Endothelial cell (in vitro differentiated cells): ENCODE measurements at regions not wholly inside any gene's neighbourhood (a gene's known extent, or its start where the extent isn't known, plus 50 kb on each side); places are given as distances from the start of the nearest gene placed in this dataset.

Source experiments
- DNase-seq: peaks from one replicate; pipeline ENCODE4 v3.0.0; 2021; ENCODE audit warnings: low spot score
- H3K27ac Mint-ChIP-seq: one replicate; pipeline ENCODE4 v1.8.0; 2021; ENCODE audit warnings: mixed read lengths, inconsistent platforms; ENCODE audit not compliant: unreplicated experiment
- H3K27me3 Mint-ChIP-seq: one replicate; pipeline ENCODE4 v1.8.0; 2021; ENCODE audit warnings: mild to moderate bottlenecking, moderate library complexity, mixed read lengths, inconsistent platforms; ENCODE audit not compliant: unreplicated experiment
- H3K36me3 Mint-ChIP-seq: one replicate; pipeline ENCODE4 v1.8.0; 2021; ENCODE audit warnings: mild to moderate bottlenecking, low read depth, mixed read lengths, inconsistent platforms; ENCODE audit not compliant: unreplicated experiment
- H3K4me1 Mint-ChIP-seq: one replicate; pipeline ENCODE4 v1.8.0; 2021; ENCODE audit warnings: mild to moderate bottlenecking, mixed read lengths, inconsistent platforms; ENCODE audit not compliant: unreplicated experiment
- H3K4me3 Mint-ChIP-seq: one replicate; pipeline ENCODE4 v1.8.0; 2021; ENCODE audit warnings: mild to moderate bottlenecking, mixed read lengths, inconsistent platforms; ENCODE audit not compliant: unreplicated experiment
- H3K9me3 Mint-ChIP-seq: one replicate; pipeline ENCODE4 v1.8.0; 2021; ENCODE audit warnings: mixed read lengths, inconsistent platforms; ENCODE audit not compliant: unreplicated experiment
- TF ChIP-seq, protein P1 (sequence below): fragments of 200-600 bp; sonication (generic); IDR thresholded peaks from one replicate; pipeline ENCODE4 v1.5.0; 2021; ENCODE audit warnings: antibody characterized with exemption; ENCODE audit not compliant: unreplicated experiment

- DNase-seq = no peak
- H3K36me3 Mint-ChIP-seq = no peaks in the 10 kb centered on the region
- H3K4me3 Mint-ChIP-seq = no peak overlapping the region
- H3K27ac Mint-ChIP-seq = no peak overlapping the region
- TF ChIP-seq, protein P1, sequence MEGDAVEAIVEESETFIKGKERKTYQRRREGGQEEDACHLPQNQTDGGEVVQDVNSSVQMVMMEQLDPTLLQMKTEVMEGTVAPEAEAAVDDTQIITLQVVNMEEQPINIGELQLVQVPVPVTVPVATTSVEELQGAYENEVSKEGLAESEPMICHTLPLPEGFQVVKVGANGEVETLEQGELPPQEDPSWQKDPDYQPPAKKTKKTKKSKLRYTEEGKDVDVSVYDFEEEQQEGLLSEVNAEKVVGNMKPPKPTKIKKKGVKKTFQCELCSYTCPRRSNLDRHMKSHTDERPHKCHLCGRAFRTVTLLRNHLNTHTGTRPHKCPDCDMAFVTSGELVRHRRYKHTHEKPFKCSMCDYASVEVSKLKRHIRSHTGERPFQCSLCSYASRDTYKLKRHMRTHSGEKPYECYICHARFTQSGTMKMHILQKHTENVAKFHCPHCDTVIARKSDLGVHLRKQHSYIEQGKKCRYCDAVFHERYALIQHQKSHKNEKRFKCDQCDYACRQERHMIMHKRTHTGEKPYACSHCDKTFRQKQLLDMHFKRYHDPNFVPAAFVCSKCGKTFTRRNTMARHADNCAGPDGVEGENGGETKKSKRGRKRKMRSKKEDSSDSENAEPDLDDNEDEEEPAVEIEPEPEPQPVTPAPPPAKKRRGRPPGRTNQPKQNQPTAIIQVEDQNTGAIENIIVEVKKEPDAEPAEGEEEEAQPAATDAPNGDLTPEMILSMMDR = no peak
- no peaks in the 10 kb centered on the region for H3K9me3 Mint-ChIP-seq
- peaks cover 7% of the 10 kb centered on the region for H3K4me1 Mint-ChIP-seq
- no peaks in the 10 kb centered on the region for H3K27me3 Mint-ChIP-seq
These were observed 72.0 kb upstream of the ANK3 start for GRCh38 chr10:60461688-60462087.

GRCh38 chr10:60459701-60460457 is 70.2 kb upstream of the ANK3 start:
- no peak for DNase-seq
- Mint-ChIP-seq H3K4me3 (no peak overlapping the region), H3K4me1 (peaks cover 7% of the 10 kb centered on the region), H3K27me3 (no peaks in the 10 kb centered on the region), H3K36me3 (no peaks in the 10 kb centered on the region), H3K9me3 (no peaks in the 10 kb centered on the region), H3K27ac (no peak overlapping the region)
- TF ChIP-seq, protein P1 = no peak

DNA sequence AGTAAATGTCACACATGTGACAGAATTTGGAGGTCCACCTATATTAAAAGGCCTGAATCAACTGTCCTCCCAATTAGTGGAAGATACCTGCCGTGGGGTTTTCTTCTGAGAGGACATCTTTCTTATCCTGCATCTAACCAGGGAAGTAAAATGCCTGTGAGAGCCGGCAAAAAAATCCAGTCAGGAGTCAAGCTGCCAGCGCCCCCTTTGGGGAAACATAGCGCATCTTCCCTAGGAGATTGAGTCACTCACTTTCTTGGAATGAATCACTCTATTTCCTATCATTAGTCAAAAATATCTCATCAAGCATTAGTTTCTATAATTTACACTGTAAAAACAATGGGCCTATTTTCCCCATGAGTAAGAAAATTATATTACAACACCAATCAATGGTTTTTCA is 66.4 kb upstream of the ANK3 start:
- Mint-ChIP-seq H3K4me1 (peaks cover 14% of the 10 kb centered on the region), H3K36me3 (no peaks in the 10 kb centered on the region), H3K27ac (no peak overlapping the region), H3K27me3 (no peaks in the 10 kb centered on the region), H3K9me3 (no peaks in the 10 kb centered on the region), H3K4me3 (no peak overlapping the region)
- DNase-seq = peak; percentile 18
- TF ChIP-seq, protein P1 = no peak

- peak; percentile 7 for DNase-seq
- Mint-ChIP-seq H3K9me3 (no peaks in the 10 kb centered on the region), H3K36me3 (no peaks in the 10 kb centered on the region), H3K4me1 (peaks cover 19% of the 10 kb centered on the region), H3K4me3 (no peak overlapping the region), H3K27me3 (peaks cover 3% of the 10 kb centered on the region), H3K27ac (peak overlapping the region; percentile 33)
- TF ChIP-seq, protein P1 = no peak
These were observed 64.7 kb upstream of the ANK3 start for GRCh38 chr10:60454336-60454735.

GRCh38 chr10:60453036-60453435 is 63.4 kb upstream of the ANK3 start:
- DNase-seq = no peak
- no peak overlapping the region for H3K4me3 Mint-ChIP-seq
- H3K36me3 Mint-ChIP-seq = no peaks in the 10 kb centered on the region
- no peaks in the 10 kb centered on the region for H3K9me3 Mint-ChIP-seq
- peaks cover 19% of the 10 kb centered on the region for H3K4me1 Mint-ChIP-seq
- TF ChIP-seq, protein P1 = no peak
- H3K27me3 Mint-ChIP-seq = peaks cover 3% of the 10 kb centered on the region
- H3K27ac Mint-ChIP-seq = no peak overlapping the region
